ENCODE measurements at regions not wholly inside any gene's neighbourhood (a gene's known extent, or its start where the extent isn't known, plus 50 kb on each side); places are given as distances from the start of the nearest gene placed in this dataset.

DNA sequence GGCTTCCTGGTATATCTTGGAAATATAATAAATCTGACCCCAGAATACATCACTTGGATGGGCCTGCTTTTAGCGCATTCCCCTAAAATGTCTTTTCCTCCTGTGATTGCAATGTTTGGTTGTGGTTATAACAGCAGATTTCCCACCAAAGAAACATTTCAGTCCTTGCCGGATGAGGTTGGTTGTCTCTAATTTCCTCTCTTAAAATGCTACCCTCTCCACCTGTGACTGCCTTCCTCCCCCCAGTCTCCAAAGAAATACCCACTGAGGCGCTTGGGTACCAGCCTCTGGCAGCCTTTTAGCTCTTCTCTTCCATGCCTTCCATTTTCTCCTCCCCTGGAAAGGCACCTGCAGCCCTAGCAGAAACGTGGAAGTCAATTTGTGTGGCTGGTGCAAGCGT lies 102.1 kb upstream of the SIX3 start:
- H3K27ac ChIP-seq (replicated peaks; ENCODE audit: low read length), result no peak overlapping the region
- no peak overlapping the region for H3K4me3 ChIP-seq (ENCODE audit: low read length in 2 of 2)
- no peak overlapping the region for H2BK120ac ChIP-seq (ENCODE audit: low read depth, low read length)
- no peak overlapping the region for H4K8ac ChIP-seq (ENCODE audit: low read depth, low read length)
- no peaks in the 10 kb centered on the region for H3K9me3 ChIP-seq (replicated peaks in 1 of 2; ENCODE audit: control insufficient read depth in 2 of 2, insufficient read depth in 1 of 2, low read depth in 1 of 2, low read length in 2 of 2)
- no peak overlapping the region for H3K18ac ChIP-seq (ENCODE audit: low read length)
- no peak overlapping the region for H3K9ac ChIP-seq (ENCODE audit: low read depth, low read length, poor library complexity)
- no peak overlapping the region for H2BK15ac ChIP-seq (ENCODE audit: low read length)
- peaks cover 0 to 42% (median 0%) of the 10 kb centered on the region in 3 experiments for H3K27me3 ChIP-seq (ENCODE audit: control insufficient read depth in 3 of 3, insufficient read depth in 3 of 3, low read depth in 1 of 3, low read length in 3 of 3)
- peaks cover 0 to 5% of the 10 kb centered on the region in 2 donors for H3K4me1 ChIP-seq (ENCODE audit: control insufficient read depth in 2 of 2, insufficient read depth in 1 of 2, low read depth in 1 of 2, low read length in 2 of 2)
- H3K4me2 ChIP-seq (ENCODE audit: insufficient read depth, low read length, poor library complexity, severe bottlenecking), result no peak overlapping the region
- no peak overlapping the region for H2BK12ac ChIP-seq (ENCODE audit: low read length)
- no peaks in the 10 kb centered on the region for H3K79me1 ChIP-seq (ENCODE audit: low read depth, low read length)
- H2BK5ac ChIP-seq (ENCODE audit: low read length), result no peak overlapping the region
- H3K36me3 ChIP-seq (replicated peaks in 1 of 2; ENCODE audit: control insufficient read depth in 2 of 2, insufficient read depth in 2 of 2, low read length in 2 of 2), result no peaks in the 10 kb centered on the region
- H2AFZ ChIP-seq (ENCODE audit: low read length), result no peak overlapping the region
- no CpG with 5 or more reads among the region's 5 CpGs for WGBS, 2 donors (ENCODE audit: extremely low coverage in 2 of 2, insufficient read length in 2 of 2, insufficient replicate concordance in 1 of 2)
- H3K4ac ChIP-seq (ENCODE audit: low read length), result no peak overlapping the region
- no peak overlapping the region for H3K14ac ChIP-seq (ENCODE audit: low read length)
- DNase-seq (ENCODE audit: low spot score), result no peak
- H2AK5ac ChIP-seq (ENCODE audit: low read depth, low read length), result no peak overlapping the region
- no peak overlapping the region for H3K23ac ChIP-seq (ENCODE audit: low read depth, low read length, poor library complexity)
- H4K91ac ChIP-seq (ENCODE audit: low read depth, low read length, poor library complexity), result no peak overlapping the region

DNA sequence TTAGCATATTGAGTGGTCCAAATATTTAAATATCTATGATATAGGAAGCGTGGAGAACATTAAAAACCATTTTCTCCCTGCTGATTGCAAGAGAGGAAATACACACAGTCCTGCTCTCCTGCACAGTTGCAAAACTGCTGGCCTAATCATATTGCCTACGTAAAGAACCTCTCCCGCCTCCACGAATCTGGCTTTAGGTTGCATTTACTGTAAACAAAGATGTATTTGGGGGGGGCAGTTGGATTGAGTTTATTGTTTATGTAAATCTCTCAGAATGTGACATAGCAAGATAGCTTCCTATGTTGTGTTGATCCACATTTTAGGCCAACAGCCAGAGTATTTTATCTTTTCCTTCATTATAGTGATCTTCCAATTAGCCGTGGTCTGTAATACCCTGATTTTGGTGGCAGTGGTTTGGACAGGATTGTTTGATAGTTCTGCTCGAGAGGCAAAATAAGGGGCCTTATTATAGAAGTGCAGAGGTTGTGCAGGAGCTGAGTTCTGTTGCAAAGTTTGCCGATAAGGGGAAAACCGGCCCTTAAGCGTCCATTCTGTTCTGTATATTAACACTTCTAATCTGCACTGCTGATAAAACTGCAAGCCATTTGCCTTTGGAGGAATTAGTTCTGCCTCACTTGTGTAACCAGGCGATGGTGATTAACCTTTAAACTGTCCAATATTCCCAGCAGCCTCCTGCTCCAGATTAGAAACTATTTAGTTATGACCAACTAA lies 101.6 kb upstream of the SIX3 start:
- no CpG with 5 or more reads among the region's 10 CpGs for WGBS, 2 donors (ENCODE audit: extremely low coverage in 2 of 2, insufficient read length in 2 of 2, insufficient replicate concordance in 1 of 2)
- Histone ChIP-seq H3K27me3 (ENCODE audit: control insufficient read depth in 3 of 3, insufficient read depth in 3 of 3, low read depth in 1 of 3, low read length in 3 of 3) (peaks cover 0 to 39% (median 0%) of the 10 kb centered on the region in 3 experiments), H2BK15ac (ENCODE audit: low read length) (no peak overlapping the region)

DNA sequence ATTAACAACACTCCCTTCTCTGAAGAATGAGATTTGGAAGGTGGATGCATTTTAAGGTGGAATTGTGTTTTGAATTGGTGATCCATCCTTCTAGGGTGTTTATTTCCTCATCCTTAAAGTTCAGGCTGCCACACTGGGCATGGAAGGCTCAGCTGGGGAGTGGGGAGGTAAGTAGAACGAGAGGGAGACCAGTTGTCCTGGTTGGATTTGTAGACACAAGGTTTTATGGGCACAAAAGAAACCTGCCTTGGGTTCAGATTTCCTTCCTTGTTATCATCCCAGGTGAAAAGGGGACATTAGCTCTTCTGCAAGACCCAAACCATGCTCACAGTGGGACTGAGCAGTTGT lies 101.0 kb upstream of the SIX3 start:
- no peak for DNase-seq (ENCODE audit: low spot score)
- no peak overlapping the region for H2AK5ac ChIP-seq (ENCODE audit: low read depth, low read length)
- no CpG with 5 or more reads among the region's 1 CpG for WGBS, 2 donors (ENCODE audit: extremely low coverage in 2 of 2, insufficient read length in 2 of 2, insufficient replicate concordance in 1 of 2)

More for the DNA sequence above, 101.6 kb upstream of the SIX3 start:
- Histone ChIP-seq H2AFZ (ENCODE audit: low read length) (no peak overlapping the region), H2BK5ac (ENCODE audit: low read length) (no peak overlapping the region), H3K4me1 (ENCODE audit: control insufficient read depth in 2 of 2, insufficient read depth in 1 of 2, low read depth in 1 of 2, low read length in 2 of 2) (peaks cover 0 to 5% of the 10 kb centered on the region in 2 donors), H3K4ac (ENCODE audit: low read length) (no peak overlapping the region), H3K36me3 (replicated peaks in 1 of 2; ENCODE audit: control insufficient read depth in 2 of 2, insufficient read depth in 2 of 2, low read length in 2 of 2) (no peaks in the 10 kb centered on the region), H3K14ac (ENCODE audit: low read length) (no peak overlapping the region), H3K4me2 (ENCODE audit: insufficient read depth, low read length, poor library complexity, severe bottlenecking) (no peak overlapping the region), H3K18ac (ENCODE audit: low read length) (no peak overlapping the region), H3K9ac (ENCODE audit: low read depth, low read length, poor library complexity) (no peak overlapping the region), H3K23ac (ENCODE audit: low read depth, low read length, poor library complexity) (no peak overlapping the region), H2BK120ac (ENCODE audit: low read depth, low read length) (no peak overlapping the region), H4K91ac (ENCODE audit: low read depth, low read length, poor library complexity) (no peak overlapping the region), H2BK12ac (ENCODE audit: low read length) (no peak overlapping the region), H3K27ac (replicated peaks; ENCODE audit: low read length) (no peak overlapping the region), H3K79me1 (ENCODE audit: low read depth, low read length) (no peaks in the 10 kb centered on the region), H3K4me3 (ENCODE audit: low read length in 2 of 2) (no peak overlapping the region), H2AK5ac (ENCODE audit: low read depth, low read length) (no peak overlapping the region), H3K9me3 (replicated peaks in 1 of 2; ENCODE audit: control insufficient read depth in 2 of 2, insufficient read depth in 1 of 2, low read depth in 1 of 2, low read length in 2 of 2) (no peaks in the 10 kb centered on the region), H4K8ac (ENCODE audit: low read depth, low read length) (no peak overlapping the region)
- no peak for DNase-seq (ENCODE audit: low spot score)

DNA sequence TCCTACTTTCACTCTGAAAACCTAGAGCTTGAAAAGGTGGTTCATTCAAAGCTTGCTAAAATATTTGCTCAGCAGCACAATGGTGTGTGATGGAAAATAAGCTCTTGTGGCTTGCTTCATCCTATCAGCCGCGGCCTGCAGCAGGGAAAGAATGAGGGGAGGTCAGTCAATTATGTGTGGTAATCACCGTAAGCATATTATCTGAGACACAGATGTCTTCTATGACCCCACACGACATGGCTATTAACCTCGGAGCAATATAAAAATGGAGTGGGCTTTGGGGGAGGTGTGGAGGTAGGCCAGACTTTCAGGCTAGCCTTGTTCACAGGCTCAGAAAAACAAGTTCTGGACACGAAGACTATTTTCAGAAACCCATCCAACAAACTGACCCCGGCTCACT lies 98.4 kb upstream of the SIX3 start:
- no peak for DNase-seq (ENCODE audit: low spot score)
- Histone ChIP-seq H2BK120ac (ENCODE audit: low read depth, low read length) (no peak overlapping the region), H3K4me2 (ENCODE audit: insufficient read depth, low read length, poor library complexity, severe bottlenecking) (no peak overlapping the region), H3K4me3 (ENCODE audit: low read length in 2 of 2) (no peak overlapping the region), H3K9ac (ENCODE audit: low read depth, low read length, poor library complexity) (no peak overlapping the region), H3K27ac (replicated peaks; ENCODE audit: low read length) (no peak overlapping the region), H3K79me1 (ENCODE audit: low read depth, low read length) (no peaks in the 10 kb centered on the region), H2BK5ac (ENCODE audit: low read length) (no peak overlapping the region), H3K14ac (ENCODE audit: low read length) (no peak overlapping the region), H3K18ac (ENCODE audit: low read length) (no peak overlapping the region), H3K23ac (ENCODE audit: low read depth, low read length, poor library complexity) (no peak overlapping the region), H4K8ac (ENCODE audit: low read depth, low read length) (no peak overlapping the region), H3K27me3 (ENCODE audit: control insufficient read depth in 3 of 3, insufficient read depth in 3 of 3, low read depth in 1 of 3, low read length in 3 of 3) (peaks cover 0 to 52% (median 0%) of the 10 kb centered on the region in 3 experiments), H2AFZ (ENCODE audit: low read length) (no peak overlapping the region), H2BK15ac (ENCODE audit: low read length) (no peak overlapping the region), H3K9me3 (replicated peaks in 1 of 2; ENCODE audit: control insufficient read depth in 2 of 2, insufficient read depth in 1 of 2, low read depth in 1 of 2, low read length in 2 of 2) (no peaks in the 10 kb centered on the region), H4K91ac (ENCODE audit: low read depth, low read length, poor library complexity) (no peak overlapping the region), H3K36me3 (replicated peaks in 1 of 2; ENCODE audit: control insufficient read depth in 2 of 2, insufficient read depth in 2 of 2, low read length in 2 of 2) (no peaks in the 10 kb centered on the region), H2AK5ac (ENCODE audit: low read depth, low read length) (no peak overlapping the region), H3K4me1 (ENCODE audit: control insufficient read depth in 2 of 2, insufficient read depth in 1 of 2, low read depth in 1 of 2, low read length in 2 of 2) (peaks cover 0 to 5% of the 10 kb centered on the region in 2 donors), H2BK12ac (ENCODE audit: low read length) (no peak overlapping the region), H3K4ac (ENCODE audit: low read length) (no peak overlapping the region)
- no CpG with 5 or more reads among the region's 7 CpGs for WGBS, 2 donors (ENCODE audit: extremely low coverage in 2 of 2, insufficient read length in 2 of 2, insufficient replicate concordance in 1 of 2)

More for the DNA sequence above, 101.0 kb upstream of the SIX3 start:
- no peak overlapping the region for H4K91ac ChIP-seq (ENCODE audit: low read depth, low read length, poor library complexity)
- no peaks in the 10 kb centered on the region for H3K79me1 ChIP-seq (ENCODE audit: low read depth, low read length)
- H4K8ac ChIP-seq (ENCODE audit: low read depth, low read length), result no peak overlapping the region
- H3K9me3 ChIP-seq (replicated peaks in 1 of 2; ENCODE audit: control insufficient read depth in 2 of 2, insufficient read depth in 1 of 2, low read depth in 1 of 2, low read length in 2 of 2), result no peaks in the 10 kb centered on the region
- peaks cover 0 to 5% of the 10 kb centered on the region in 2 donors for H3K4me1 ChIP-seq (ENCODE audit: control insufficient read depth in 2 of 2, insufficient read depth in 1 of 2, low read depth in 1 of 2, low read length in 2 of 2)
- H3K18ac ChIP-seq (ENCODE audit: low read length), result no peak overlapping the region
- no peak overlapping the region for H3K4me2 ChIP-seq (ENCODE audit: insufficient read depth, low read length, poor library complexity, severe bottlenecking)
- no peak overlapping the region for H2BK120ac ChIP-seq (ENCODE audit: low read depth, low read length)
- peaks cover 0 to 39% (median 0%) of the 10 kb centered on the region in 3 experiments for H3K27me3 ChIP-seq (ENCODE audit: control insufficient read depth in 3 of 3, insufficient read depth in 3 of 3, low read depth in 1 of 3, low read length in 3 of 3)
- no peak overlapping the region for H2AFZ ChIP-seq (ENCODE audit: low read length)
- no peak overlapping the region for H3K27ac ChIP-seq (replicated peaks; ENCODE audit: low read length)
- H2BK5ac ChIP-seq (ENCODE audit: low read length), result no peak overlapping the region
- H2BK12ac ChIP-seq (ENCODE audit: low read length), result no peak overlapping the region
- no peaks in the 10 kb centered on the region for H3K36me3 ChIP-seq (replicated peaks in 1 of 2; ENCODE audit: control insufficient read depth in 2 of 2, insufficient read depth in 2 of 2, low read length in 2 of 2)
- no peak overlapping the region for H2BK15ac ChIP-seq (ENCODE audit: low read length)
- no peak overlapping the region for H3K23ac ChIP-seq (ENCODE audit: low read depth, low read length, poor library complexity)
- H3K9ac ChIP-seq (ENCODE audit: low read depth, low read length, poor library complexity), result no peak overlapping the region
- H3K4ac ChIP-seq (ENCODE audit: low read length), result no peak overlapping the region
- H3K4me3 ChIP-seq (ENCODE audit: low read length in 2 of 2), result no peak overlapping the region
- H3K14ac ChIP-seq (ENCODE audit: low read length), result no peak overlapping the region

All from neuronal stem cell (in vitro differentiated cells).